Stomach (tissue), 4 donors: ENCODE measurements at regions not wholly inside any gene's neighbourhood (a gene's known extent, or its start where the extent isn't known, plus 50 kb on each side); places are given as distances from the start of the nearest gene placed in this dataset.

Experiments used
- CTCF ChIP-seq, 7 experiments: fragments of 450-650 bp in 4 of 7; fragments of 200-600 bp in 3 of 7; sonication (generic) in 3 of 7; IDR thresholded peaks; one replicate each; pipeline ENCODE4 v1.5.1; 2016 to 2019; ENCODE audit warnings: antibody characterized with exemption in 7 of 7, control low read depth in 2 of 7, mild to moderate bottlenecking in 1 of 7
- EP300 ChIP-seq: sonication (generic); formaldehyde crosslinking; IDR thresholded peaks from one replicate; pipeline ENCODE4 v1.6.1; 2017; ENCODE audit warnings: antibody characterized with exemption
- POLR2A ChIP-seq, 4 donors: fragments of 450-650 bp; IDR thresholded peaks; one replicate each; pipeline ENCODE4 v1.6.1; 2016; ENCODE audit warnings: antibody characterized with exemption in 4 of 4, control low read depth in 2 of 4, mild to moderate bottlenecking in 1 of 4, moderate library complexity in 1 of 4
- POLR2AphosphoS5 ChIP-seq, 3 donors: sonication (generic); formaldehyde crosslinking; IDR thresholded peaks; one replicate each; pipeline ENCODE4 v1.6.1; 2016; ENCODE audit warnings: antibody characterized with exemption in 3 of 3

GRCh38 chr1:174080819-174081218 lies 58.7 kb upstream of the RC3H1 start:
- TF ChIP-seq CTCF (IDR thresholded peaks at IDR 0.05) (no peak), EP300 (no peak), POLR2A (IDR thresholded peaks at IDR 0.05) (no peak), POLR2AphosphoS5 (IDR thresholded peaks at IDR 0.05) (no peak)
